Stimulated activated CD4-positive, alpha-beta T cell treated with anti-CD3 and anti-CD28 coated beads, Interleukin-2, amount 100 ng/mL, for 48 hours (primary cell): ENCODE measurements at regions not wholly inside any gene's neighbourhood (a gene's known extent, or its start where the extent isn't known, plus 50 kb on each side); places are given as distances from the start of the nearest gene placed in this dataset.

ENCODE experiments used
- DNase-seq, 2 donors: peaks; one replicate each; pipeline ENCODE4 v3.0.0-alpha.2; 2020

DNA sequence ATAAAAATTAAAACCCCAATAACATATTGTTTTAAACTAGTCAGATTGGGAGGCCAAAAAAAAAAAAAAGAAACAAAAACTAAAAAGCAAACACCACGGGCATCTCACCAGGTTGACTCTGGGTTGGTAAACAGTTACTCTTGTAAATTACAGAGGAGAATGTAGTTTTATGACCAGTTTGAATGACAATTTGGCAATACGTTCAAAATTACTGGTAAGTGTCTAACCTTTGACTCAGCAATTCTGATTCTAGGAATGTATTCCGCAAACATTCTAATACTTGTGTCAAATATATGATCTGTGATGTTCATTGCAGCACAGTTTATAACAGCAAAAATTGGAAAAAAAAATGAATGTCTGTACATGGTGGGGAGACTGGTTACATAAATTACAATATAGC, 1376.0 kb downstream of the TBC1D22A start:
- no peak for DNase-seq

DNA sequence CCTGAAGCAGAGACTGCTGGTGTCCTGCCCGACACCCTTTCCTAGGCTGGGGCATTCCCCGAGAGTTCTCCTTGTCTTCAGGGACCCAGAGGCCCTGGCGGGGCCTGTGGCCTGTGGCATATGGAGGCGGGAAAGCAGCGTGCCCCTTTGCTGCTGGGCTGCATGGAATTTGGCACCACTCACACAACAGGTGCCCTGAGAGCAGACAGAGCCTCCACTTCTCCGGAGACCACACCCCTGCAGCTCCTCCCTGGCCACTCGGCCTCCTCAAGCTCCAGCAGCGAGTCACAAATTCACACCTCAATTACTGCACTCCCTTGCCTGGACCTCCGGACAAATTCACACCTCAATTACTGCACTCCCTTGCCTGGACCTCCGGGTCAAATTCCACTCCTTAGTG, 1375.2 kb downstream of the TBC1D22A start:
- DNase-seq = no peak

DNA sequence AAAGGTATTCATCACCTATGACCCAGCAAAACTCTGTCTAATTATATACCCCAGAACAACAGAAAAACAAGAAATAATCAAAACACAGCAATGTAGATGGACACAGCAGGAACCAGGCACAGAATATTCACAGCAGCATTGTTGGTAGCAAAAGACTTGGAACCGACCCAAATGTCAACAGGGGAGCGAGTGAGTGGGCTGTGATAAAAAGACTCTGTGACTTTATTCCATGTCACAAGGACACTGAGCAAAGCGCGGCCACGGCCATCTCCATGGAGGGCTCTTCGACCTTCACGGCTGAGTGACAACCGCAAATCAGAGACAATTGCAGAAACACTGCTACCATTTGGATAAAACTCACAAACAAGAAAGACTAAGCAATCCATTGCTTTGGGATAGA, 1373.1 kb downstream of the TBC1D22A start:
- no peak for DNase-seq

DNA sequence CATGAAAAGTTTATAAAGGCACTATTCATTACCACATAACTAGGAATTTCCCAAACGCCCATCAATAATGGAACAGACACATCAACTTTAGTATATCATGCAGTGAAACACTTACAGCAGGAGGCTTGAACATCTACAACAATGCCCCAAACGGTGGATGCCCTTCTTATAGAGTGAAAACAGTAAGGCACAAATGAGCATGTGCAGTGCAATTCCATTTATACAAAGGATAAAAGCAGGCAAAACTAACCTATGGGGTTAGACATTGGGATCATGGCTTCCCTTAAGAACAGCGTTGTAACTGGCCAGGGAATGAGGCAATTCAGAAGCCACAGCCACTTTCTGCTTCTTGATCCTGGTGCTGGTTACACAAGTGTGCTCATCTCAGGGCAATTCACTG, 1363.0 kb downstream of the TBC1D22A start:
- DNase-seq = no peak

- DNase-seq = no peak
Measured at GRCh38 chr22:48121984-48122383, 1359.5 kb downstream of the TBC1D22A start.

DNA sequence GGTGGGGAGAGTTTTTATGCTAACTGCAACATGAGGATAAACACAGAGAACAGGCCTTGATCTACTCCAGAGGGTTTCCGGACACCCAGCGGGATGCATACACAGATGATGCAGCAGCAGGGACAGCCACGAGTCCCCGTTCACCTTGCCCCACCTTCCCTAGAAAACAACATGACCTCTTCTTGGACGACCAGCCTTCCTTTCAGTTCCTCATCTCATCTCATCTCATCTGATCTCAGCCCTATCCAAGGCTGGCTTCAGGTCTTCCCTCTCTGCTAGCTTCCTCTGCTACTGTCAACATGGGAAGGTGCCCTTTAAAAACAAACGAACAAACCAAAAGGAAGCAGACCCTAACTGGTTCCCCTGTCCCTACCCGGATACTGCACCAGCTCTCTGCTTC, 1356.2 kb downstream of the TBC1D22A start:
- no peak for DNase-seq

GRCh38 chr22:48116871-48117270, 1354.4 kb downstream of the TBC1D22A start:
- no peak for DNase-seq

DNA sequence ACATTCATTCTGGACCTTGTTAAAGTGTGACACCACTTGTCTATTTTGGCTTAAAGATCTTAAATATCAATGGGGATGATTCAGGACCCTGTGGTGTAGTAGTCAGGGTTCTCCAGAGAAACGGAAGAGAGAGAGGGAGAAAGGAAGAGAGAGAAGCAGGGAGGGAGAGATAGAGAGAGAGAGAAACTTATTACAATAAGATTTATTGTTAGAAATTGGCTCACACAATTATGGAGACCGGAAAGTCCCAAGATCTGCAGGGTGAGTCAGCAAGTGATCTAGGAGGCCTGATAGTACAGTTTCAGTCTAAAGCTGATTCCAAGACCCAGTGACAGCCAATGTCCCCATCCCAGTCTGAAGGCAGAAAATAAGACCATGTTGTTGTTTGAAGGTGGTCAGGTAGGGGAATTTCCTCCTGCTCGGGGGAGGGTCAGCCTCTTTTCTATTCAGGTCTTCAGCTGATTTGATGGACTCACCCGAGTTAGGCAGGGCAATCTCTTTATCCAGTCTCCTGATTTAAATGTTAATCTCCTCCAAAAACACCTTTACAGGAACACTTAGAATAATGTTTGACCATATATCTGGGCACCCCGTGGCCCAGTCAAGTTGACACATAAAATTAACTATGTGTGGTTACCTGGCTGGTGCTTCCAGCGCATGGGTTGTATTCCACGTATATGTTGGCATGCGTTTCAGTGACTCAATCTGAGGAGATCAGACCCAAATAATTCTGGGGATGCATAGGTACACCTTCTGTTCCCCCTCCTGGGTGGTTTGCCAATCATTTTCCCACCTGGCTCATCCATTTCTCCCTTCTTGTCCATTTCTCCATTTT, 1350.5 kb downstream of the TBC1D22A start:
- no peak for DNase-seq

DNA sequence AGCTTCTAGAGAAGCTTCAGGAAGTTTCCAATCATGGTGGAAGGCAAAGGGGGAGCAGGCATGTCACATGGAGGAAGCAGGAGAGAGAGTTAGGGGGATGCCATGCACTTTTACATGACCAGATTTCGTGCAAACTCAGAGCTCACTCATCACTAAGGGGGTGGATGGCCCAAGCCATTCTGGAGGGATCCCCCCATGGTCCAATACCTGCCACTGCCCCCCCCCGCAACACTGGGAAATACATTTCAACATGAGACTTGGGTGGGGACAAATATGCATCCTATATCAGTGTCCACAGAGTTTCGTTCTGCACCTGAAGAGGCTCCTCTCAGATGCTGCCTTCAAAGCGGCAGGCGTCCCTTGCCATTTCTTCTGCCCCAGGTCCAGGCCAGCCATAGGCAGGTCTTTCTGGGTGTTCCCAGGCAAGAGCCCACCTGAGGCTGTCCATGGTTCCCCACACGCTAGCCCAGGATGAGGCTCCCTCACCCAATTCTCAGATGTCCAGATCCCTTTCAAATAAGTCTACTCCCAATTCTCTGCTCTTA, 1344.3 kb downstream of the TBC1D22A start:
- no peak for DNase-seq

DNA sequence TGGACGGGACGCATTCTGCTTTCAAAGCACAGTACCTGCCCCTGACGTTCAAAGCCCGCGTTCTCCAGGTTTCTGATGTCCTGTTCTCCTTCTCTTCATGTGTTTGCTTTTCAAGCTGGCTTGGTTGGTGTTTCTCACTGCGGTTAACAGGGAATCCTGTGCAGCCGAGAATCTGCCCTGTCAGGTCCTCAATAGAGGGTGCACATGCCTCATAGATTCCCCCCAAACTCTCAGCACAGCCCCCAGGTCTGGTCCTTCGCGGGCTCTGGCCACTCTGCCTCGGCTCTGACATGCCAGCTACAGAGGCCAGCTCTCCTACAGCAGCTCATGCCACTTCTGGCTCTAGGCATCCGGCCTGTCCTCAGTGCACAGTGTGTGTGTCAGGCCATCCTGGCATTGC, 1343.8 kb downstream of the TBC1D22A start:
- DNase-seq = no peak

- no peak for DNase-seq
Measured at GRCh38 chr22:48105259-48105658, 1342.8 kb downstream of the TBC1D22A start.

DNA sequence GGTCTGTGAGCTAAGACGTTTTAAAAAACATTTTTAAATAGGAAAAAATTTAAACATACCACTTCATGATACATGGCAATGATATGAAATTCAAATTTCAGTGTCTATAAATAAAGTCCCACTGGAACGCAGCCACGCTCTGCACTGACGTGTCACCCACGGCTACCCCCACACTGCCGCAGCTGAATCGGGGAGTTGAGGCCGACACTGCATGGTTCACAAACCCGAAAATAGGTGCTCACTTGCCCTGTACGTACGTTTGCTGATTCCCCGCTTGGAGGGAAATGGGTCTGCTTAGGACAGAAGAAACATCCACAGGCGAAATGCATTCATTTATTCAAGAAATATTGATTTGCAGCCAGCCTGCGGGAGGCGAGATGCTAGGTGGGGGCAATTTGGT, 1342.3 kb downstream of the TBC1D22A start:
- no peak for DNase-seq

DNA sequence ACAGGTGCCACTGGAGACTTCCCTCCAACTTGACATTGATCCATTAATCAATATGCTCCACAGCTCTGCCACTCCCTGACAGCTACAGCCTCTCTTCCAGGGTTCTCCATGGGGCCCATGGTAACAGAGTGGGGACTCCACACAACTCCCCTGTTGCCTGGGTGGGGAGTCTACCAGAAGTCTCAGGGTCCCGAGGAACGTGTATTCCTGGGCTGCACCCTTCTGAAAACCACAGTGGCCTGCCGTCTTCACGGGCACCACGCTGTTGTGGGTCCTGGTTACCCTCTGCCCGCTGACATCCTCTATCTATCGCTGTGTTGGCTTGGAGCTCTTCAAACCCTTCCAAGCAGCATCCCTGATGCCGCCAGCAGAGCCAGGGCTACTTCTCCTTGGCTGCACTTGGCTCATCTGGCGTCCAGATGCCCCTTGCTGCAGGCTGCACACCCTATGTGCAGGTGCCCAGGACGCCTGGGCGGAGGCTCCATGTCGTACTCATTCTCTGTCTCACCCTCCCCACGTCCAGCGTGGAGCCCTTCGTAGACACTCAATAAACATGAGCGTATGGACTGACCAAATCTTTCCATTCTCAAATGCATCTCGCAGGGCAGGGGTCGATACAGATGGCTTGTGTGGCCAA, 1341.8 kb downstream of the TBC1D22A start:
- no peak for DNase-seq

GRCh38 chr22:48103126-48103875, 1340.9 kb downstream of the TBC1D22A start:
- DNase-seq = no peak

DNA sequence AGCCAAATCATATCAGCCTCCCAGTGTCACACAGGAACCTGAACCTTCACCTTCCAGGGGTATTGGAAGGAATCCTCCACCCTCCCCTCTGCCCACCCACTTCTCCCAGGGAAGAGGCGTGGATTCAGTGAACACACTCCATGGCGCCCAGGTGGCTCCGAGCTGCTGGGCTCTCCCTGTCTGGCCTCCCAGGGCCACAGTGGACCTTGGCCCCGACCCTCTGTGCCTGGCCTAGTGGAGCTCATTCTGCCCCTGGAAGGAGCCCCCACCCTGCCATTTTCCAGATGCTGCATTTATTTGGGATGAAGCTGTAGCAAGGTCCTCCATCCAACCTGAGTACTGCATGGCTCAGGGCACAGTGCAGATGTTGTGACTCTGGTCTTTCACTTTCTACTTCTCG, 1340.1 kb downstream of the TBC1D22A start:
- no peak for DNase-seq

GRCh38 chr22:48101704-48102103, 1339.3 kb downstream of the TBC1D22A start:
- no peak for DNase-seq

DNA sequence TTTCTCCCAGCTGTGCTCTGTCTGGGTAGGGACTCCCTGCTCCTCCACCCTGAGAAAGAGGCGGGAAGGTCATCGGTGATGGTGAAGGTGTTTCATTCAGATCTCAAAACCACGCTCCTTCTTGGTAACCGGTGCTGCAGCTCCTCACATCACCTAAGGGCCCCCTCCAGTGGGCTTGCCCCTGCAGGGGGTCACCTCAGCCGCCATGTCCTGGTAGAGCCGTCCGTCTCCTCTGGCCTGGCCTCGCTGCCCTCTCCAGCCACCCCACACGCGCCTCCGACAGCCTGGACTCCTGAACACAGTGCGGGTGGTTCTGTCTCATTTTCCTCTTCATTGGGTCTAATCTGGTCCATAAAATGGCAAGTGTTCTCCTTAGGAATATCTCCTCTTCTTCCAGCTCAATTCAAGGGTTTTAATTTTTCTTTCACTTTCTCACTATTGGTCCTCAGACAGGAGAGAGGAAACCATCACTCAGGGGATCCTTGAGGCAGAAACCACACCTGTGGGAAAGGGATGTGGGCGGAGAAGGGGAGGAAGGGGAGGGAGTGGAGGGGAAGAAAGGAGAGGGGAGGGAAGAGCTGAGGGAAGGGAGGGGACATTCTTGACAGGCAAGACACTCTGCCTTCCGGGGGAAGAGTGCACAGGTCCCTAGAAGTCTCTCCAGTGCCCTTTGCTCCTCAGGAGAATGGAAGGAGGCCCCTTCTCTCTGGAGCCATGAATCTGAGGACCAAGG, 1338.4 kb downstream of the TBC1D22A start:
- no peak for DNase-seq

DNA sequence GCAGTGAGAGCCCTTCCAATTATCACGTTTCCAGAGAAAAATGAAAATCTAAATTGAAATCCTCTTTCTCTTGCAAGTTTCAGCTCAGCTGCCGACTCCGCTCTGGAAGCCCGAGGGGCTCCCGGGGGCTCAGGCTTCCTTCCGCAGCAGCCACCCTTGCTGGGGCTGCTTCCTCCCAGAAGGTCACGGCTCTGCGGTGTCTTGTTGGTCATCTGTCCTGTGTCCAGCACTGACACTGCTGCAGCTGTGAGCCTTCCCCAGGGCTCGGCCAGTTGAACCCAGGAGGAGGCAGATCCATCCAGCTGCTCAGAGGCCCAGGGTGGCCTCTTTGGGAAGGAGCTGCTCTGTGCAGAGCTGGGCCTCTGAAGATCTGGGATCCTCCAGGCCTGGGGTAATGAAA, 1337.2 kb downstream of the TBC1D22A start:
- no peak for DNase-seq

DNA sequence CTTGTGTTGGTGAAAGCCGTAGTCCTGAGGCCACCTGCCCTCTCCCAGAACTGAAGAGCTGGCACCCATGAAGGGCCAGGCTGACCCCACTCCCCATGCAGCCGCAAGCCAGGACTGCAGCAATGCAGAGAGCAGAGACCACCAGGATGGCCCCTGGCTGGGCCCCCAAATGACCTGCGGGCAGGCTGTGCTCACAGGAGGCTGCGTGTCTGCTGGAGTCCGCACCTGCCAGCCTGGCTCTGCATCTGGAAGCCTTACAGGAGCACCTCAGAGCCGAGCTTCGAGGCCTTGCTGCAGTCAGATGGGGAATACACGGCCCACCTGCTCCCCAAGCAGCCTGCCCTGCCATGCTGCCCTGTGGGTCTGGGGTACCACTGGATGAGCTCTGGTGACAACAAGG, 1336.8 kb downstream of the TBC1D22A start:
- no peak for DNase-seq

DNA sequence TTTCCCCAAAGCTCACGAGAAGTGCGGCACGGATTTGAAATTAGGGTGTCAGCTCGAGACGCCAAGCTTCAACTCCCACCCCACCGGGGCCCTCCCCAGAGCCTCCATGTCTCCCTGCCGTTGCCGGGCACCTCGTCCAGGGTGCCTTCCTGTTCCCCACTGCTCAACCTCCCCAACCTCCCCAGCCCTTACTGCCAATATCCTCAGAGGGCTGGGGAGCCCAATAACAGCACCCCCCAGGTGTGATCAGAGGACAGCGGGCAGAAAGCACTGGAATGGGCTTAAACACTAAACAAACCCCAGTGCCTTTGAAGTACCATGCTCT, 1336.4 kb downstream of the TBC1D22A start:
- DNase-seq = no peak

DNA sequence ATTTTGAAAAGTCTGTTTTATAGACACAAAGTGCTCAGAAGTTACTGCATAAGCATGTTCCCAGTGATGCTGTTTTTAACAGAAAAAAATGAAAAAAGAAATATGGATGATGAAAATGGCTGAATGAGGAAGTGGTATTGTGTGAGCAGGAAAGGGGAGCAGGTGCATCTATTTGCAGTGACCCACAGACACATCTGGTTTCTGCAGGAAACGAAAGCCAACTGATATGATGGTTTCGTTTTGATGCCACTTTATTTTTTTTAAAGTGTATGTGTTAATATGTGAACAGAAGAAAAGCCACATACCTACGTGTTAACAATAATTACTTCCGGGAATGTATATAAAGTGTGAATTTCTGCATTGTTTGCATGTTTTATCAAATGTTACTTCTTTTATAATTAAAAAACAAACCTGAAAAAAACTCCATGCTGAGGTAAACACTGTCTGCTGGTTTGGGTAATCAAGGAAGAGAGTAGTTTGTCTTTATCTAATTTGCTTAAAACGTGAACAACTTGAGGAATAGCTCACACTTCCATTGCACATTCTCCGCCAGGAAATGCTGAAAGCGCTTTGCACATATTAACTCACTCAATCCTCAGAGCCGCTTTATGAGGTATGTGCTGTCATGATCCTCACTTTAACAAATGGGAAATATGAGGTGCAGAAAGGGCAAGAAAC, 1335.9 kb downstream of the TBC1D22A start:
- DNase-seq = no peak

DNA sequence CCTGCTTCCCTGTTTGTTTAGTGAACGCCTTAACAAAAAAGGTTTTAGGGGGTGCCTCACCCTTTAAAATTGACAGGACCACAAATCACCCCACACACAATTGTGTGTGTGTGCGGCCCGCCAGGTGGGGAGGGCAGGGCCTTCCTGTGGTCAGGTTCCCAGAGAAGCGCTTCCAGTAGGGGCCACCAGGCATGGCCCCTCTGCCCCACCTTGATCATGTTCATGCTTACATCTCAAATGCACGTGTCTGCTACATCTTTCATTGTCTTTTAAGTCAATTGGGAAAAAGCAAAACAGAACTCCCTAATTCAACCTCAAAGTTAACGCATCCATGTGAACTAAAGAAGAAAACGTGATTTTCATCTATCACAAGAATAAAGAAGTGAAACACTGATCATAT, 1335.3 kb downstream of the TBC1D22A start:
- no peak for DNase-seq
